GM10266 (cell line): ENCODE measurements at regions not wholly inside any gene's neighbourhood (a gene's known extent, or its start where the extent isn't known, plus 50 kb on each side); places are given as distances from the start of the nearest gene placed in this dataset.

Source experiments
- DNase-seq: peaks from one replicate; pipeline ENCODE4 v3.0.0; 2012; ENCODE audit errors: extremely low spot score
- TF ChIP-seq, protein P1 (sequence below): IDR thresholded peaks from 2 replicates; pipeline ENCODE4 v1.5.1; 2012; ENCODE audit warnings: mild to moderate bottlenecking, low read depth; ENCODE audit not compliant: control insufficient read depth, insufficient read depth; ENCODE audit errors: missing control alignments

DNA sequence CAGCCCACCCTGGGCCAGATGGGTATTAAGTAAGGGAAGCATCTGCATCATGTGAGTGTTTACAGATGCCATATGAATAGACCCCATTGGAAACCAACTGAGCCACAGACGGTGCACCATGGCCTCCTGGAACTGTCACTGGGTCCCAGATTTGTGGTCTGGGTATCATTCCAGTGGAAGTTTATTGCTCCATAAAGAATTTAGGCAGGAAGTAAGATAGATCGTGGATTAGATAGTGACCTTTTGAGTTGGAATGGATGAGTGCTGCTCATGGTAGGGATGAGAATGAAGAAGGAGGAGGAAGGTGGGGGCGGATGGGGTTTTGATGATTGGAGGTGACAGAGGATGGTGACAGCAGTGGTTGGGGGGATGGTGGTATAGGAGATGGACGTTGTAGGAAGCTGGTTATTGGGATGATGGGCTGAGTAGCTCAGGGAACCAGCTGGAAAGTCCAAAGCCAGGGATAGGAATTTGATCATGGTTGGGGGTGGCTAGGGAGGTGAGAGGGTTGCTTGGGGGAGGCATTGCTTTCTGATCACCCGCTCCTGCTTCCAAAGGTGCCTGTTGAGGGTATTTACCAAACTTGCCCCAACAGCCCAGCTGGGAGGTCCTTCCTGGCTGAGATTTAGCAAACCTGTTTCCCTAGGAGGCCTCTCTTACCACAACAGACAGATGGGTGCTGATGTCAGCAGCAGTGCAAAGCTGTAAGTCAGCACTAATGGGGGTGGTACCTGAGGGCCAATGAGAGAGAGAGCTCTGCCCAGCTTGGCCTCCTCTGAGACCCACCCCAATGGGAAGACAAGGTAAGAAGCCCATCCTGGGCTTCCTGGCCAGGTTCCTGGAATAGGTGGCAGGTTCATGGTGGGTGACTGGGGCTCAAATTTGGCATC lies 78.0 kb downstream of the VEGFA start:
- DNase-seq: no peak
- TF ChIP-seq, protein P1, sequence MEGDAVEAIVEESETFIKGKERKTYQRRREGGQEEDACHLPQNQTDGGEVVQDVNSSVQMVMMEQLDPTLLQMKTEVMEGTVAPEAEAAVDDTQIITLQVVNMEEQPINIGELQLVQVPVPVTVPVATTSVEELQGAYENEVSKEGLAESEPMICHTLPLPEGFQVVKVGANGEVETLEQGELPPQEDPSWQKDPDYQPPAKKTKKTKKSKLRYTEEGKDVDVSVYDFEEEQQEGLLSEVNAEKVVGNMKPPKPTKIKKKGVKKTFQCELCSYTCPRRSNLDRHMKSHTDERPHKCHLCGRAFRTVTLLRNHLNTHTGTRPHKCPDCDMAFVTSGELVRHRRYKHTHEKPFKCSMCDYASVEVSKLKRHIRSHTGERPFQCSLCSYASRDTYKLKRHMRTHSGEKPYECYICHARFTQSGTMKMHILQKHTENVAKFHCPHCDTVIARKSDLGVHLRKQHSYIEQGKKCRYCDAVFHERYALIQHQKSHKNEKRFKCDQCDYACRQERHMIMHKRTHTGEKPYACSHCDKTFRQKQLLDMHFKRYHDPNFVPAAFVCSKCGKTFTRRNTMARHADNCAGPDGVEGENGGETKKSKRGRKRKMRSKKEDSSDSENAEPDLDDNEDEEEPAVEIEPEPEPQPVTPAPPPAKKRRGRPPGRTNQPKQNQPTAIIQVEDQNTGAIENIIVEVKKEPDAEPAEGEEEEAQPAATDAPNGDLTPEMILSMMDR: no peak

DNA sequence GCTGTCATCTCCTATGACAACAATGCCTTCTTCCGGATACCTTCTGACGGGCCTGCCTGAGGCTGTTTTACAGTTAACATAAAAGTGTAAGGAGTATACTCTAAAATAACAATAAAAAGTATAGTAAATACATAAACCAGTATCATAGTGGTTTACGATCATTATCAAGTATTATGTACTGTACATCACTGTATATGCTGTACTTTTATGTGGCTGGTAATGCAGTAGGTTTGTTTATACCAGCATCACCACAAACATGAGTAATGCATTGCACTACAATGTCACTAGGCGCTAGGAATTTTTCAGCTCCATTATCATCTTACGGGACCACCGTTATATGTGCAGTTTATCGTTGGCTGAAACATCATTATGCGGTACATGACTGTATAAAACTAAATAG lies 76.5 kb downstream of the VEGFA start:
- DNase-seq: no peak
- TF ChIP-seq, protein P1: no peak

DNA sequence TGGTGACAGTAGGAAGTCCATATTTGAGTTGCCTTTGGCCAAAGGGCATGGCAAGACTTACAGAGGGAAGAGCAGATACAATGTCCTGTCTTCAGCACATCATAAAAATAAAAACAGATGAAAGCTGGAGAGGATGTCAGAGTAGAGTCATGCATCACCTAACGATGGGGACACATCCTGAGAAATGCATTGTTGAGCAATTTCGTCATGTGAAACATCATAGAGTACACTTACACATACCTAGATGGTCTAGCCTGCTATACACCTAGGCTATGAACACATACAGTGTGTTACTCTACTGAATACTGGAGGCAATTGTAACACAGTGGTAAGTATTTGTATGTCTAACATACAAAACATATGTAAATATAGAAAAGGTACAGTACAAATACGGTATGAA lies 75.6 kb downstream of the VEGFA start:
- TF ChIP-seq, protein P1: no peak
- no peak for DNase-seq

DNA sequence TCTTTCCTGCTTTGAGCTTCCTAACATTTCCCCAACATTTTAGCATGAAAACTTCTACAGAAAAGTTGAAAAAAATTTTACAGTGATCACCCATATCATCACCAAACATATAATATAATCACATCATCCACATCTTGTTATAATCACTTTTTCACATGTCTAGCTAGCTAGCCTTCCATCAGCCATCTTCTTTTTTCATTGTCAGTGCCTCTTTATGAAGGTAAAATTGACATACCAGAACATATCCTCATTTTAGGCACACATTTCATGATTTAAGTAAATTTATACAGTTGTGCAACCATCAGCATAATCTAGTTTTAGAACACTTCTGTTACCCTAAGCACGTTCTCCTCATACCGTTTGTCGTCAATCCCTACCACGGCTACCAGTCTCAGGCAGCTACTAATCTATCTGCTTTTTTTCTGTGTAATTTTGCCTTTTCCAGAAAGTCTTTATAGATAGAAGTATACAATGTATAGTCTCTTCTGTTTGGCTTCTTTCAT lies 73.7 kb downstream of the VEGFA start:
- TF ChIP-seq, protein P1: no peak
- no peak for DNase-seq

DNA sequence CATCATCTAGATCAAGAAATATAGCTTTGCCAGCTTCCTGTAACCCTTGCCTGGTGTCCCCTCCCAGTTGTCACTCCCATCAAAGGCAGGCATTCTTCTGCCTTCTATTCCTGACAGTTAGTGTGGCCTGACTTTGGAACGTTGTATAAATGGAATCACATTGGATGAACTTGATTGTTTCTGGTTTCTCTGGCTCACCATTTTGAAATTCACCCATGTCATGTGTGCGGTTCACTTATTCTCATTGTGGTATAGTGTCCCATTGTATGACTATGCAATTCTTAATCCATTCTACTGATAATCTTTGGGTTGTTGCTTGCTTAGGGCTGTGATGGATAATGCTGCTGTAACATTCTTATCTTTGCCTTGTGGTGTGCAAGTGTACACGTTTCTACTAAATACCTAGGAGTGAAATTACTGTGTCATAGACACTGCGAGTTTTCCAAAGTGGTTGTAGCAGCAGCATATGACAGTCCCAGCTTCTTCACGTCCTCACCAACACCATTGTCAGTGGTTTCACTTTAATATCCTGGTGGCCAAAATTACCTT lies 73.2 kb downstream of the VEGFA start:
- TF ChIP-seq, protein P1: no peak
- DNase-seq: no peak

DNA sequence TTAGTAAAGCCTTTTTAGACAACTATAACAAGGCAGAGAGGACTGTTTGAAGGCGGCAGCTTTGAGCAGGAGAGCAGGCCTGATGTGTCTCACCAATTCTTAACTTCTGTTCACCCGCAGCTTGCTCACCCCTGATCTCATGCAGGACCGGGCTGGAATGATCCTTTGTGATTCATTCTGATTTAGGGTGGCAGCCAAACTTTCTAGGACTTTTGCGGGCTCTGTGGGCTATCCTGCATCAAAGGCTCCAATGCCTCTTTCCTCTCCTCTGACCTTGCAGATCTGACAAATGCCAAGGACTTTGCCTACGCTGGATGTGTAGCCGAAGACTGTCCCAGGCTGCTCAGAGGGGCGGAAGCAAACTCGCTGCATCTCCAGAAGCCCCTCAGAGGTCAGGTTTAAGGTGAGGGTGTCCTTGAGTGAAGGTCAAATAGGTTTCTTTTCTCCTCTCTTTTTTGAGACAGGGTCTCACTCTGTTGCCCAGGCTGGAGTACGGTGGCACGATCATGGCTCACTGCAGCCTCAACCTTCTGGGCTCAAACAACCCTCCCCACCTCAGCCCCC lies 72.3 kb downstream of the VEGFA start:
- no peak for DNase-seq
- TF ChIP-seq, protein P1: no peak
